Head of caudate nucleus (tissue), 42 donors: ENCODE measurements at regions not wholly inside any gene's neighbourhood (a gene's known extent, or its start where the extent isn't known, plus 50 kb on each side); places are given as distances from the start of the nearest gene placed in this dataset.
"Not testable (repeated sequence)": the region's sequence is repeated elsewhere in the genome, so short reads cannot be mapped to it uniquely, and the experiment has no call there.

Source experiments
- DNase-seq, 42 donors: peaks; one replicate each; pipeline versions ENCODE4 v3.0.0 to v3.0.0-alpha.2; 2020 to 2021; ENCODE audit warnings: mixed read lengths in 7 of 42
- intact Hi-C: fragments of 100-400 bp; cut with DNase I; formaldehyde crosslinking; loops from one replicate; pipeline ENCODE4 v1.15.0; 2022

GRCh38 chr1:219337588-219337987 lies 163.9 kb downstream of the LYPLAL1 start:
- intact Hi-C loops: no loop called here
- DNase-seq: no peak

- DNase-seq: no peak
- intact Hi-C loops: no loop called here
These were observed 159.9 kb downstream of the LYPLAL1 start for GRCh38 chr1:219333626-219334025.

GRCh38 chr1:219331424-219331823 lies 157.7 kb downstream of the LYPLAL1 start:
- intact Hi-C loops: no loop called here
- DNase-seq: no peak

- DNase-seq: no peak
- intact Hi-C loops: no loop called here
These were observed 157.0 kb downstream of the LYPLAL1 start for GRCh38 chr1:219330669-219331068.

GRCh38 chr1:219330001-219330400 lies 156.3 kb downstream of the LYPLAL1 start:
- intact Hi-C loops: no loop called here

GRCh38 chr1:219329578-219329977 lies 155.9 kb downstream of the LYPLAL1 start:
- no peak for DNase-seq
- intact Hi-C loops: no loop called here

More at GRCh38 chr1:219330001-219330400, 156.3 kb downstream of the LYPLAL1 start:
- DNase-seq: no peak

- DNase-seq: no peak
- intact Hi-C loops: no loop called here
These were observed 153.2 kb downstream of the LYPLAL1 start for GRCh38 chr1:219326843-219327242.

- no peak for DNase-seq
- intact Hi-C loops: no loop called here
These were observed 151.7 kb downstream of the LYPLAL1 start for GRCh38 chr1:219325368-219325742.

- intact Hi-C loops: no loop called here
- DNase-seq: no peak
These were observed 151.1 kb downstream of the LYPLAL1 start for GRCh38 chr1:219324629-219325367.

GRCh38 chr1:219324171-219324570 lies 150.5 kb downstream of the LYPLAL1 start:
- intact Hi-C loops: no loop called here
- no peak for DNase-seq

- intact Hi-C loops: no loop called here
These were observed 149.7 kb downstream of the LYPLAL1 start for GRCh38 chr1:219323426-219323825.

GRCh38 chr1:219322766-219323165 lies 149.1 kb downstream of the LYPLAL1 start:
- intact Hi-C loops: no loop called here
- no peak for DNase-seq

More at GRCh38 chr1:219323426-219323825, 149.7 kb downstream of the LYPLAL1 start:
- DNase-seq: no peak

GRCh38 chr1:219320563-219320962 lies 146.9 kb downstream of the LYPLAL1 start:
- intact Hi-C loops, DNase-seq: not testable (repeated sequence)

- DNase-seq: no peak
- intact Hi-C loops: no loop called here
These were observed 145.1 kb downstream of the LYPLAL1 start for GRCh38 chr1:219318826-219319225.

- DNase-seq: no peak
- intact Hi-C loops: no loop called here
These were observed 144.2 kb downstream of the LYPLAL1 start for GRCh38 chr1:219317762-219318353.

GRCh38 chr1:219316066-219316465 lies 142.4 kb downstream of the LYPLAL1 start:
- no peak for DNase-seq
- intact Hi-C loops: no loop called here

GRCh38 chr1:219313961-219314360 lies 140.3 kb downstream of the LYPLAL1 start:
- intact Hi-C loops: no loop called here
- no peak for DNase-seq

GRCh38 chr1:219312967-219313366 lies 139.3 kb downstream of the LYPLAL1 start:
- no peak for DNase-seq
- intact Hi-C loops: no loop called here

GRCh38 chr1:219310181-219310728 lies 136.6 kb downstream of the LYPLAL1 start:
- no peak for DNase-seq
- intact Hi-C loops: no loop called here

GRCh38 chr1:219308367-219308766 lies 134.7 kb downstream of the LYPLAL1 start:
- no peak for DNase-seq
- intact Hi-C loops: no loop called here
